DOHH2 (cell line): ENCODE measurements at regions not wholly inside any gene's neighbourhood (a gene's known extent, or its start where the extent isn't known, plus 50 kb on each side); places are given as distances from the start of the nearest gene placed in this dataset.

Experiments used
- H3F3A ChIP-seq: fragments of 200-600 bp; sonication (generic), shearing (Covaris generic); 2 replicates; pipeline ENCODE4 v1.6.0; 2016; ENCODE audit warnings: antibody characterized with exemption, mild to moderate bottlenecking; ENCODE audit not compliant: control insufficient read depth, insufficient read depth
- H3K27ac ChIP-seq: fragments of 200-600 bp; sonication (generic); 2 replicates; pipeline ENCODE4 v1.5.1; 2014; ENCODE audit warnings: low read depth, mild to moderate bottlenecking, low read length, moderate library complexity
- H3K27me3 ChIP-seq: fragments of 200-600 bp; sonication (generic); 2 replicates; pipeline ENCODE4 v1.6.1; 2014; ENCODE audit warnings: mild to moderate bottlenecking, low read length, mixed read lengths; ENCODE audit not compliant: control insufficient read depth
- H3K36me3 ChIP-seq: fragments of 200-600 bp; sonication (generic); 2 replicates; pipeline ENCODE4 v1.6.1; 2014; ENCODE audit warnings: mild to moderate bottlenecking, low read length, moderate library complexity, mixed read lengths; ENCODE audit not compliant: control insufficient read depth
- H3K4me1 ChIP-seq: fragments of 200-600 bp; sonication (generic); 2 replicates; pipeline ENCODE4 v1.6.1; 2014; ENCODE audit warnings: mild to moderate bottlenecking, low read length, mixed read lengths; ENCODE audit not compliant: control insufficient read depth
- H3K4me2 ChIP-seq: fragments of 200-600 bp; sonication (generic); 2 replicates; pipeline ENCODE4 v1.6.0; 2014; ENCODE audit warnings: mild to moderate bottlenecking, low read length, moderate library complexity
- H3K4me3 ChIP-seq: fragments of 200-600 bp; sonication (generic); 2 replicates; pipeline ENCODE4 v1.5.1; 2014; ENCODE audit warnings: mild to moderate bottlenecking, low read length, mixed read lengths
- H3K79me2 ChIP-seq: fragments of 200-600 bp; sonication (generic); 2 replicates; pipeline ENCODE4 v1.6.1; 2014; ENCODE audit warnings: mild to moderate bottlenecking, low read length, mixed read lengths; ENCODE audit not compliant: control insufficient read depth
- H3K9me2 ChIP-seq: fragments of 200-600 bp; sonication (generic); replicated peaks from 2 replicates; pipeline ENCODE4 v1.6.1; 2014; ENCODE audit warnings: mild to moderate bottlenecking, low read length, mixed read lengths; ENCODE audit not compliant: control insufficient read depth
- H3K9me3 ChIP-seq: fragments of 200-600 bp; sonication (generic); 2 replicates; pipeline ENCODE4 v1.6.1; 2014; ENCODE audit warnings: antibody characterized with exemption, low read length, mixed read lengths; ENCODE audit not compliant: control insufficient read depth, insufficient read depth
- H4K20me1 ChIP-seq: fragments of 200-600 bp; sonication (generic); 2 replicates; pipeline ENCODE4 v1.6.0; 2014; ENCODE audit warnings: low read depth, mild to moderate bottlenecking, antibody characterized with exemption, low read length, moderate library complexity; ENCODE audit not compliant: control insufficient read depth, insufficient read depth
- CTCF ChIP-seq: fragments of 200-600 bp; sonication (generic); IDR thresholded peaks from one replicate; pipeline ENCODE4 v1.5.1; 2014; ENCODE audit warnings: antibody characterized with exemption, mild to moderate bottlenecking, low read depth, low read length; ENCODE audit not compliant: poor library complexity, severe bottlenecking
- EZH2phosphoT487 ChIP-seq: fragments of 200-600 bp; sonication (generic); IDR thresholded peaks from 2 replicates; pipeline ENCODE4 v1.6.1; 2017; ENCODE audit warnings: borderline replicate concordance, mild to moderate bottlenecking, antibody characterized with exemption, low read length, moderate library complexity, mixed read lengths

GRCh38 chr2:187117483-187117882 is 268.5 kb upstream of the ZSWIM2 start:
- no peaks in the 10 kb centered on the region for H4K20me1 ChIP-seq
- H3K36me3 ChIP-seq, result no peaks in the 10 kb centered on the region
- no peak overlapping the region for H3K27ac ChIP-seq
- H3K79me2 ChIP-seq, result no peaks in the 10 kb centered on the region
- no peak overlapping the region for H3K4me2 ChIP-seq
- H3K4me3 ChIP-seq, result no peak overlapping the region
- no peaks in the 10 kb centered on the region for H3K9me3 ChIP-seq
- no peaks in the 10 kb centered on the region for H3K9me2 ChIP-seq
- TF ChIP-seq EZH2phosphoT487 (no peak), CTCF (no peak)
- H3K4me1 ChIP-seq, result no peaks in the 10 kb centered on the region
- no peaks in the 10 kb centered on the region for H3F3A ChIP-seq
- H3K27me3 ChIP-seq, result no peaks in the 10 kb centered on the region

- Histone ChIP-seq H3F3A (no peaks in the 10 kb centered on the region), H3K9me3 (no peaks in the 10 kb centered on the region), H4K20me1 (no peaks in the 10 kb centered on the region), H3K27me3 (no peaks in the 10 kb centered on the region), H3K4me1 (no peaks in the 10 kb centered on the region), H3K36me3 (no peaks in the 10 kb centered on the region), H3K4me2 (no peak overlapping the region), H3K9me2 (no peaks in the 10 kb centered on the region), H3K27ac (no peak overlapping the region), H3K79me2 (no peaks in the 10 kb centered on the region), H3K4me3 (no peak overlapping the region)
- TF ChIP-seq CTCF, result no peak
- TF ChIP-seq EZH2phosphoT487, result no peak
Measured at GRCh38 chr2:187115627-187116026, 266.7 kb upstream of the ZSWIM2 start.

GRCh38 chr2:187107001-187107400 is 258.0 kb upstream of the ZSWIM2 start:
- no peak for TF ChIP-seq EZH2phosphoT487
- no peak for TF ChIP-seq CTCF
- no peaks in the 10 kb centered on the region for H3K36me3 ChIP-seq
- H3K79me2 ChIP-seq, result no peaks in the 10 kb centered on the region
- H3K27ac ChIP-seq, result no peak overlapping the region
- no peaks in the 10 kb centered on the region for H3K9me2 ChIP-seq
- H3K27me3 ChIP-seq, result no peaks in the 10 kb centered on the region
- H3K9me3 ChIP-seq, result no peaks in the 10 kb centered on the region
- H3K4me2 ChIP-seq, result no peak overlapping the region
- no peaks in the 10 kb centered on the region for H3F3A ChIP-seq
- no peaks in the 10 kb centered on the region for H4K20me1 ChIP-seq
- H3K4me3 ChIP-seq, result no peak overlapping the region
- no peaks in the 10 kb centered on the region for H3K4me1 ChIP-seq

GRCh38 chr2:187105218-187105617 is 256.2 kb upstream of the ZSWIM2 start:
- H3K36me3 ChIP-seq, result no peaks in the 10 kb centered on the region
- H3K27ac ChIP-seq, result no peak overlapping the region
- H3K9me2 ChIP-seq, result no peaks in the 10 kb centered on the region
- H3K9me3 ChIP-seq, result no peaks in the 10 kb centered on the region
- H3K4me3 ChIP-seq, result no peak overlapping the region
- TF ChIP-seq CTCF, result no peak
- TF ChIP-seq EZH2phosphoT487, result no peak
- no peaks in the 10 kb centered on the region for H3K27me3 ChIP-seq
- no peaks in the 10 kb centered on the region for H4K20me1 ChIP-seq
- H3K4me2 ChIP-seq, result no peak overlapping the region
- no peaks in the 10 kb centered on the region for H3K79me2 ChIP-seq
- H3F3A ChIP-seq, result no peaks in the 10 kb centered on the region
- no peaks in the 10 kb centered on the region for H3K4me1 ChIP-seq
